Peyer's patch (tissue), 4 donors: ENCODE measurements at regions not wholly inside any gene's neighbourhood (a gene's known extent, or its start where the extent isn't known, plus 50 kb on each side); places are given as distances from the start of the nearest gene placed in this dataset.

Source experiments
- POLR2A ChIP-seq, 2 donors: fragments of 450-650 bp; IDR thresholded peaks; one replicate each; pipeline ENCODE4 v1.5.1; 2017; ENCODE audit warnings: antibody characterized with exemption in 2 of 2, mild to moderate bottlenecking in 2 of 2, moderate library complexity in 2 of 2
- TF ChIP-seq, protein P1 (sequence below), 6 experiments: fragments of 450-650 bp in 4 of 6; fragments of 200-600 bp in 2 of 6; sonication (generic) in 1 of 6; IDR thresholded peaks; one replicate each; pipeline ENCODE4 v1.5.1; 2017 to 2019; ENCODE audit warnings: antibody characterized with exemption in 6 of 6, mild to moderate bottlenecking in 3 of 6, moderate library complexity in 1 of 6

DNA sequence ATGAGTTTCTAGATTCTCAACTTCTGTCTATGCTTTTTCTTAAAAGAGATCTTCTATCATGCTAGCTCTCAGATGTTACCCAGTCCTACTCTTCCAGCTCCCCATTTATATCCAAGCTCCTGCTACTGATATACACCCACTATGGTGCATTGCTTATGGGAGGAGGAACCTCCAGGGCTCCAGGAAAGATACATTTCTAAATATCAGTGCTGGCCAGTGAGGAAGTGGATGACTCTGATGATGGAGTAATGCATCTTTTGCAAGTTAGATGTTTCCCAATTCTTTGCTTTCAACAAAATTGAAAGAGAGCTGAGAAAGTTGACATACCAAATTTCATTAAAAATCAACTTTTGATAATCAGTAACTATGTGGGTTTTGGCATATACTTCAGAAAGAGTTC lies 105.7 kb upstream of the RESF1 start:
- TF ChIP-seq, protein P1, sequence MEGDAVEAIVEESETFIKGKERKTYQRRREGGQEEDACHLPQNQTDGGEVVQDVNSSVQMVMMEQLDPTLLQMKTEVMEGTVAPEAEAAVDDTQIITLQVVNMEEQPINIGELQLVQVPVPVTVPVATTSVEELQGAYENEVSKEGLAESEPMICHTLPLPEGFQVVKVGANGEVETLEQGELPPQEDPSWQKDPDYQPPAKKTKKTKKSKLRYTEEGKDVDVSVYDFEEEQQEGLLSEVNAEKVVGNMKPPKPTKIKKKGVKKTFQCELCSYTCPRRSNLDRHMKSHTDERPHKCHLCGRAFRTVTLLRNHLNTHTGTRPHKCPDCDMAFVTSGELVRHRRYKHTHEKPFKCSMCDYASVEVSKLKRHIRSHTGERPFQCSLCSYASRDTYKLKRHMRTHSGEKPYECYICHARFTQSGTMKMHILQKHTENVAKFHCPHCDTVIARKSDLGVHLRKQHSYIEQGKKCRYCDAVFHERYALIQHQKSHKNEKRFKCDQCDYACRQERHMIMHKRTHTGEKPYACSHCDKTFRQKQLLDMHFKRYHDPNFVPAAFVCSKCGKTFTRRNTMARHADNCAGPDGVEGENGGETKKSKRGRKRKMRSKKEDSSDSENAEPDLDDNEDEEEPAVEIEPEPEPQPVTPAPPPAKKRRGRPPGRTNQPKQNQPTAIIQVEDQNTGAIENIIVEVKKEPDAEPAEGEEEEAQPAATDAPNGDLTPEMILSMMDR (IDR thresholded peaks at IDR 0.05), result no peak
- TF ChIP-seq POLR2A (IDR thresholded peaks at IDR 0.05), result no peak
